Tibial nerve (tissue), 4 donors: ENCODE measurements at regions not wholly inside any gene's neighbourhood (a gene's known extent, or its start where the extent isn't known, plus 50 kb on each side); places are given as distances from the start of the nearest gene placed in this dataset.

ENCODE experiments used
- DNase-seq, 2 donors: peaks; one replicate each; pipeline ENCODE4 v3.0.0-alpha.2; 2019; ENCODE audit warnings: low spot score in 2 of 2
- H3K27ac ChIP-seq, 4 donors: fragments of 200-600 bp; sonication (generic) in 3 of 4; one replicate each; pipeline ENCODE4 v1.5.1; 2017 to 2019; ENCODE audit warnings: mild to moderate bottlenecking in 1 of 4
- H3K27me3 ChIP-seq, 2 donors: fragments of 200-600 bp; sonication (generic) in 1 of 2; one replicate each; pipeline versions ENCODE4 v1.5.1 to v1.6.0; 2017 to 2019
- H3K36me3 ChIP-seq, 3 donors: fragments of 200-600 bp; sonication (generic); one replicate each; pipeline ENCODE4 v1.5.1; 2018 to 2019
- H3K4me1 ChIP-seq, 4 donors: fragments of 200-600 bp; sonication (generic) in 3 of 4; one replicate each; pipeline ENCODE4 v1.5.1; 2017 to 2019
- H3K4me3 ChIP-seq, 4 donors: fragments of 200-600 bp; sonication (generic) in 3 of 4; one replicate each; pipeline ENCODE4 v1.5.1; 2017 to 2019; ENCODE audit warnings: mild to moderate bottlenecking in 1 of 4, moderate library complexity in 1 of 4
- H3K9me3 ChIP-seq, 4 donors: fragments of 200-600 bp; sonication (generic) in 3 of 4; one replicate each; pipeline ENCODE4 v1.5.1; 2017 to 2019
- EP300 ChIP-seq, 2 donors: sonication (generic); formaldehyde crosslinking; IDR thresholded peaks; one replicate each; pipeline ENCODE4 v1.6.1; 2017; ENCODE audit warnings: antibody characterized with exemption in 2 of 2, mild to moderate bottlenecking in 1 of 2
- POLR2A ChIP-seq, 2 donors: fragments of 450-650 bp; IDR thresholded peaks; one replicate each; pipeline ENCODE4 v1.6.1; 2017; ENCODE audit warnings: antibody characterized with exemption in 2 of 2, mild to moderate bottlenecking in 2 of 2, moderate library complexity in 2 of 2
- WGBS, 2 donors: methylation state at CpG; one replicate each; pipeline ENCODE4 v1.1.5; 2018; 5-methylcytosine and 5-hydroxymethylcytosine counted together
- TF ChIP-seq, protein P1 (sequence below), 5 experiments: fragments of 200-600 bp in 3 of 5; fragments of 450-650 bp in 2 of 5; sonication (generic) in 3 of 5; IDR thresholded peaks; one replicate each; pipeline ENCODE4 v1.5.1; 2016 to 2019; ENCODE audit warnings: antibody characterized with exemption in 5 of 5, mild to moderate bottlenecking in 3 of 5, moderate library complexity in 2 of 5

DNA sequence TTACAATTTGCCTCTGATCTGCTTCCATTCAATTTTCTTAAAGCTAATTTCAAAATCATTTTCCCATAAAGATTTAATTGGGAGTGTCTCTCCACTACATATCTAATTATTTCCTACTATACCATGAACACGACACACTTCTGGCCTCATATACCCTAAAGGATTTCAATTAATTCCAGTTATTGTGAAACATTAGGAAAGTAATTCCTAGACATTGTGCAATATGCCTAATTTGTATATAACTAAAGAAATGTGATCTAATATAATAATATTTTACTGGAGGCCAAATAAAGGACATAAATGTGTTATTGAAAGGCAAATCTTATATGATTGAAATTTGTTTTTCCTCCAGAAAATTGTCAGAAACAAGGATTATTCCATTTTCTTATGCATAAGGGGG, 727.2 kb upstream of the ADGRL2 start:
- TF ChIP-seq EP300 (IDR thresholded peaks at IDR 0.05) (no peak), POLR2A (IDR thresholded peaks at IDR 0.05) (no peak)
- TF ChIP-seq, protein P1, sequence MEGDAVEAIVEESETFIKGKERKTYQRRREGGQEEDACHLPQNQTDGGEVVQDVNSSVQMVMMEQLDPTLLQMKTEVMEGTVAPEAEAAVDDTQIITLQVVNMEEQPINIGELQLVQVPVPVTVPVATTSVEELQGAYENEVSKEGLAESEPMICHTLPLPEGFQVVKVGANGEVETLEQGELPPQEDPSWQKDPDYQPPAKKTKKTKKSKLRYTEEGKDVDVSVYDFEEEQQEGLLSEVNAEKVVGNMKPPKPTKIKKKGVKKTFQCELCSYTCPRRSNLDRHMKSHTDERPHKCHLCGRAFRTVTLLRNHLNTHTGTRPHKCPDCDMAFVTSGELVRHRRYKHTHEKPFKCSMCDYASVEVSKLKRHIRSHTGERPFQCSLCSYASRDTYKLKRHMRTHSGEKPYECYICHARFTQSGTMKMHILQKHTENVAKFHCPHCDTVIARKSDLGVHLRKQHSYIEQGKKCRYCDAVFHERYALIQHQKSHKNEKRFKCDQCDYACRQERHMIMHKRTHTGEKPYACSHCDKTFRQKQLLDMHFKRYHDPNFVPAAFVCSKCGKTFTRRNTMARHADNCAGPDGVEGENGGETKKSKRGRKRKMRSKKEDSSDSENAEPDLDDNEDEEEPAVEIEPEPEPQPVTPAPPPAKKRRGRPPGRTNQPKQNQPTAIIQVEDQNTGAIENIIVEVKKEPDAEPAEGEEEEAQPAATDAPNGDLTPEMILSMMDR (IDR thresholded peaks at IDR 0.05), result no peak
- H3K9me3 ChIP-seq, result no peaks in the 10 kb centered on the region
- H3K4me3 ChIP-seq, result no peak overlapping the region
- H3K27ac ChIP-seq, result no peak overlapping the region
- no peaks in the 10 kb centered on the region for H3K27me3 ChIP-seq
- H3K36me3 ChIP-seq, result no peaks in the 10 kb centered on the region
- DNase-seq, result no peak
- H3K4me1 ChIP-seq, result no peaks in the 10 kb centered on the region
- WGBS, 2 donors, result 92 to 97% methylated on average over 1 of the region's 1 CpG

DNA sequence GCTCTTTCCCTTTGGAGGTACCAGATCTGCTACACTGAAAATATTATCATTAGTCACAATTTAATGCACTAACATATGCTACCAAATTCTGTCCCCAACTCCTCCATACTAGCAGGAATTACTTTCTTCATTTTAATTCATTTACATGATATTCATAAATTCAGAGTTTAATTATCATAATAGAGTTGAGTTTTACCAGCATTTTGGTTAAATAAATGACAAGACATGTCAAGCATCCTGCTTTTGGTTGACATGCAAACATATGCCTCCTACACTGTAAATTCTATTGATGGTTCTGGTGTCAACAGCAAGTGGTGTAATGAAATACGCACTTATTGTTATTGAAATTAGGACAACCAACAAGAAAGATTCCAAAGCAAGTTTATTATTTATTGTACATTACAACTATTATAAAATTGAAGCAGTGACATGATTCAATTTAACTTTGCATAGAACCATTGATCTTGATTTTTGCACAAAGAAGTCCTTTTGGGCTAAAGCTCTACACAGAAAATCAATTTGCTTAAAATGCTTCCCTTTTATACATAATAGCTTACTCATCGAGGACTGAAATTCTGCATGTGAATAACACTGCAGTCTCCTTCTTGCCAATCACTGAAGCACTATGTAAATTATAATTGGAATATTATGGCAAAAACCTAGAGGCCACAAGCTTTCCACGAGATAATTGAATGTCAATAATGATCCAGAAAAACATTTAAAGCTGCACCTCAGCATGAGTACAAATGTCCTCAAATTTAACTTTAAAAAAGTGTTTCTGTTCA, 728.6 kb upstream of the ADGRL2 start:
- TF ChIP-seq EP300 (IDR thresholded peaks at IDR 0.05) (no peak), POLR2A (IDR thresholded peaks at IDR 0.05) (no peak)
- no peaks in the 10 kb centered on the region for H3K27me3 ChIP-seq
- WGBS, 2 donors, result 46 to 59% methylated on average over 3 of the region's 3 CpGs
- no peak for DNase-seq
- H3K4me1 ChIP-seq, result no peaks in the 10 kb centered on the region
- no peak overlapping the region for H3K4me3 ChIP-seq
- no peak overlapping the region for H3K27ac ChIP-seq
- no peaks in the 10 kb centered on the region for H3K9me3 ChIP-seq
- no peaks in the 10 kb centered on the region for H3K36me3 ChIP-seq

- Histone ChIP-seq H3K4me1 (no peaks in the 10 kb centered on the region), H3K27me3 (no peaks in the 10 kb centered on the region), H3K27ac (no peak overlapping the region), H3K4me3 (no peak overlapping the region), H3K9me3 (no peaks in the 10 kb centered on the region), H3K36me3 (no peaks in the 10 kb centered on the region)
- TF ChIP-seq, protein P1 (IDR thresholded peaks at IDR 0.05), result no peak
- TF ChIP-seq EP300 (IDR thresholded peaks at IDR 0.05) (no peak), POLR2A (IDR thresholded peaks at IDR 0.05) (no peak)
- 81 to 84% methylated on average over 1 of the region's 1 CpG for WGBS, 2 donors
- no peak for DNase-seq
Measured at GRCh38 chr1:81071072-81071858, 729.5 kb upstream of the ADGRL2 start.

DNA sequence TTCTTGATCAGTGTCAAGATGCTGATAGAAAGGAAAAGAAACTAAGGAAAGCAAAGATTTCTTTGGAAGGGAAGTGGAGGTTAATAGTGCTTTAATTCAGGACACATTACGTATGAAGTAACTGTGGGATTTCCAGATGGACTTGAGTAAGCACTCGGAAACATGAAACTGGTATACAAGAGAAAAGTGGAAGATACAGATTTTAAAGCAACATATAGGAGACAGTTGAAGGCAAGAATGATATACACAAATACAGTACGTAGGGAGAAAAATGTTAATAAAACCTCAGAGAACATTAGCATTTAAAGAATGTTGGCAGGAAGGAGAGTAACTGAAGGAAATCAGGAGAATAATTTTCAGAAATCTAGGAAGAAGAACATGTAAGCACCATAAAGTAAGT, 730.9 kb upstream of the ADGRL2 start:
- Histone ChIP-seq H3K9me3 (no peaks in the 10 kb centered on the region), H3K27ac (no peak overlapping the region), H3K4me1 (no peaks in the 10 kb centered on the region), H3K4me3 (no peak overlapping the region), H3K36me3 (no peaks in the 10 kb centered on the region), H3K27me3 (no peaks in the 10 kb centered on the region)
- TF ChIP-seq, protein P1 (IDR thresholded peaks at IDR 0.05), result no peak
- TF ChIP-seq POLR2A (IDR thresholded peaks at IDR 0.05) (no peak), EP300 (IDR thresholded peaks at IDR 0.05) (no peak)
- 63 to 67% methylated on average over 3 of the region's 3 CpGs for WGBS, 2 donors
- DNase-seq, result no peak

- Histone ChIP-seq H3K27me3 (no peaks in the 10 kb centered on the region), H3K9me3 (no peaks in the 10 kb centered on the region), H3K36me3 (no peaks in the 10 kb centered on the region), H3K4me1 (no peaks in the 10 kb centered on the region), H3K4me3 (no peak overlapping the region), H3K27ac (no peak overlapping the region)
- TF ChIP-seq POLR2A (IDR thresholded peaks at IDR 0.05), result no peak
- TF ChIP-seq, protein P1 (IDR thresholded peaks at IDR 0.05), result no peak
- no peak for DNase-seq
- 50 to 63% methylated on average over 4 of the region's 4 CpGs for WGBS, 2 donors
Measured at GRCh38 chr1:81068726-81069125, 732.0 kb upstream of the ADGRL2 start.
